ENCODE measurements at regions not wholly inside any gene's neighbourhood (a gene's known extent, or its start where the extent isn't known, plus 50 kb on each side); places are given as distances from the start of the nearest gene placed in this dataset.

- TF ChIP-seq CTCF (IDR thresholded peaks at IDR 0.05 in 8 of 11, conservative IDR thresholded peaks at IDR 0.05 in 3 of 11) (no peak), POLR2AphosphoS5 (IDR thresholded peaks at IDR 0.05) (no peak), POLR2A (IDR thresholded peaks at IDR 0.05) (no peak)
Observed at GRCh38 chr20:4073852-4074741, 58.7 kb upstream of the RNF24 start.

Measured in spleen (tissue), 7 donors.